HG03565 (cell line): ENCODE measurements at regions not wholly inside any gene's neighbourhood (a gene's known extent, or its start where the extent isn't known, plus 50 kb on each side); places are given as distances from the start of the nearest gene placed in this dataset.

Experiments
- ATAC-seq: cut with Tn5 transposase; IDR thresholded peaks from one replicate; pipeline ENCODE4 v1.9.1; 2021; ENCODE audit warnings: mild to moderate bottlenecking, moderate library complexity; ENCODE audit not compliant: unreplicated experiment

DNA sequence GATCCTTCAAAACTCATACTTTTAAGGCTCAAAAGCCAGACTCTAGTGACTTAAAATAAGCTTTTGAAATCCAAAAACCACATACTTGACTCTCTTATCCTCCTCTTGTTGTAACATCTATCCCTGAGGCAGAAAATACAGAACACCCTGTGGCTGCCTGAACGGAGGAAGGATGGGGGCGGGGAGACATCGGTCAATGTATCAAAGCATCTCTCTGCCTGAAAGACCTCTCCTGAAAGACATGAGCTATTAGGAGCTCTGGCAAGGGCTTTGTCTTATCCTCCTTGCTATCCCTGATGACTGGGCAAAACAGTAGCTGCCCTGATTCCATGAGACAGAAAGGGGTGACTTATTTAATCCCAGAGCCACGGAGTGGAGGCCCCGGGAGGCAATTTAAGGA is 122.4 kb downstream of the MN1 start:
- no peak for ATAC-seq

DNA sequence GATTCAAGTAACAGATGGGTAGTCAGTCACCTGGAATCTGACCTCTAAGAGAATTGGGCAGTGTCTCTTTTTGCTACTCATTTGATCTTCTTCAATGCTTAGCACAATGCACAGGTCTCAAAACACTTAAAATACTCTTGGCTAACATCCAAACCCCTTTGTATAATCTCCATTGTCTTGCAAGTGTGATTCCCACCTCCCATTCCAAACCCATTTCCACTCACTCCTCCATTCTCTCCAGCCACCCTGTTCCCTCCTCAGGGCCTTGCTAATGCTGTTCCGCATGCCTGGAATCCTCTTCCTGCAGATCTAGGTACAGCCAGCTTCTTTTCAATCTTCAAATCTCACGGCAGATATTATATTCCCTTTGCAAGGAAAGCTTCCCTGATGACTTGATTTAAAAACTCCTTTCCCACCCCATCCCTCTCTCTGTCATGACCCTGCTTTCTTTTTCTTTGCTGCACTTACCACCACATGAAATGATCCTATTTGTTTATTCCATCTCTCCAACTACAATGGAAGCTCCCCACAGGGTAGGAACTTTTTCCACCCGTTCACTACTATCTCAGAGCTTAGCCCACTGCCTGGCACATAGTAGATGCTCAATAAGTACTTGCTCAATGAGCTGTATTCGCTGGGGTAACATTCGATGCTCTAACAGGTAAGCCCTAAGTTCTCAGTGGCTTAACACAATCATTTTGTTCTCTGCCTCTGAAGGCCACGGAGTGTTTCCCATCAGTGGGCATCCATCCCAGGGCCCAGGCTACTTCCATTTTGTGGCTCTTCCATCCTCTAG is 121.7 kb downstream of the MN1 start:
- ATAC-seq = no peak

DNA sequence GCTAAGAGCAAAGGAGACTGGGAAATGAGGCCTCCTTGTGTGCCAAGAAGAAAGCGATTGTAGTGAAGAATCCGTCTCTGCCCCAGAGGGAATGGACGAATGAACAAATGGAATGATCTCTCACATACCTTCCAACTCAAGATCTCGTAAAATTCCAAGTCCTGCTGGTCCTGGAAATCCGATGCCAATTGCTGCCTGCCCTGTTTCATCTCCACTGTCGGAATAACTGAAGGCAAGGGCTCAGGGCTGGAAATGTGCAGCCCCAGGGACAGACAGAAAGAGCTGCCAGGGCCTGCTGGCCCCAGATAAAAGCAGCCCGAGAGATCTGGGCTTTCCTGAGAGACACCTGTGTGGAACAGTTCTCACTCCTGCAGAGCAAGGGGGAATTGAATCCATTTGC is 120.9 kb downstream of the MN1 start:
- ATAC-seq = no peak

DNA sequence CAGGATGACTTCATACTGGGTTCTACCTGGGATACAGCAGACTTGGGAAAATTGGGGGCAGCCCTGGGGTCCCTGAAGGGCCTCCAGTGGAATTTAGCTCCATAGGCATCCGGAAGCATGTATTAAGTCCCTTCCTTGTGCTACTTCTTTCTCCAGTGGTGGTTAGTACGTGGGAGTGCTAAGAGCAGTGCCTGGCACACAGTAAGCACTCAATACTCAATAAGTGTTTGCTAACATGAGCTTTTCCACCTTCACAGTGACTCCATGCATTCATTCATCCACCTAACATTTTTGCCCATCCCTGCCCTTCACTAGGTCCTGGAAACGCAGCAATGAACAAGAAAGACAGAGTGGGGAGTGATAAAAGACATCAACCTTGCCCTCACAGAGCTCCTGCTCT is 120.5 kb downstream of the MN1 start:
- ATAC-seq = no peak

DNA sequence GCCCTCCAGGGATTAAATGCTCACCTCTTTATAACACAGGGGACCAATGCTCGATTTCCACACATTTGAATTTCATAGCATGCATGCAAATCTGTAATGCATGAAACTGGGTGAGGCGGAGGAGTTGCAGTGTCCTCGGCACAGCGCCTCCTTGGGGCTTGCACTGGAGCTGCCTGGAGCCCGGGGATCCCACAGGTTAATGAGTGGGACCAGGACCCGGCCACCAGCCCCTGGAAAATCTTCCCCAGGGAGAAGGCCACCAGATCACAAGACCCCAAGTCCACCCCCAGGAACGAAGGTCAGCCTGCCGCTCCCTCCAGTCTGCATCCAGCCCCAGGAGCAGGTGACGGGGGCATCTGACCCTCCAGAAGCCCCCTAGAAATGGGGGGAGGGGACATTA is 119.1 kb downstream of the MN1 start:
- no peak for ATAC-seq

DNA sequence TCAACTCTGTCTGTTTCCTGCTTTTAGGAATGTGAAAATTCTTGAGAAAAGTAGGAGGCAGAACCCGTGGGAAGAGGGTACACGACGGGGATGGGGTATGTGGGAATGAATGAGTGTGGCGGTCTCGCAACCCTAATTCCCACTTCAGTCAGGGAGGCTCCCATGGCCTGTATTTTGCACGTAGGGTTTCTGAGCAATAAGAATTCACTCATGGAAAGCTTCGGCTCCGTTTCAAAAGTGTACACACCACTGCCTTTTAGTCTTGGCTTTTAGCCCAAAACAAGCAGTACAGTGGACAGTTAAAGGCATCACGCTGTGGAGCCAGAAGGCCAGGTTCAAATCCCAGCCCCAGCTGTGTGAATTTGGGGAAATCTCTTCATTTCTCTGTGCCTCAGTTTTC is 116.7 kb downstream of the MN1 start:
- ATAC-seq = no peak

DNA sequence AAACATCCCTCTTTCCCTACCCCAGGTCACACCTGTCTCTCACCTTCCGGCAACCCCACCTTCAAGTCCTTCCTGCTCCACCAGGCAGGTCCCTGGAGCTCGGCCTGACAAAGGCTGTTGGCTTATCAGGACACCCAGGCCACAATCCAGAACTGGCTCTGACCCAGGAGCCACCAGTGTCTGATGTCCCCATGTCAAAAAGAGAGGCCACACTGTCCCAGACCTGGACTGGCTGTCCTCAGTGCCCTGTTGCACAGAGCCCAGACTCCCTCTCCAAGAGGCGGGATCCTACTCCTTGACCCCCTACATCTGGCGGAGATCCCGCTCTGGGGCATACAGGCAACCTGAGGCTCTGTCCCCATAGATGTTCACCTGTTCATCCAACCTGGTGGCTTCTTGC is 116.0 kb downstream of the MN1 start:
- ATAC-seq = no peak

DNA sequence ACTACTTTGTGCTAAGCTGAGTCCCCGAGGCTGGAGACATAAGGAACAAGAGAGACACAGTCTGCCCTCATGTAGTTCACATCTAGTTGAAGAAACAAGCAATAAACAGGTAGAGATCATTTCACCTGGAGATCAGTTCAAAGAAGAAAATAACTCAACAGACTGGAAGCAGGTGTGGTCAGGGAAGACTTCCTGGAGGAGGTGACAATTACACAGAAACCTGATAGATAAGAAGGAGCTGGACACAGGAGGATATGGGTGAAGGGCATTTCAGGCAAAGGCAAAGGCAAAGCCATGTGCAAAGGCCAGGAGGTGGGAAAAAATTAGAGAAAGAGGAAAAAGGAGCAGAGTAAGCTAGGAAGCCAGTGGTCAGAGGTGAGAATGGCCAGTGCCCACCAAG is 115.6 kb downstream of the MN1 start:
- ATAC-seq = no peak

DNA sequence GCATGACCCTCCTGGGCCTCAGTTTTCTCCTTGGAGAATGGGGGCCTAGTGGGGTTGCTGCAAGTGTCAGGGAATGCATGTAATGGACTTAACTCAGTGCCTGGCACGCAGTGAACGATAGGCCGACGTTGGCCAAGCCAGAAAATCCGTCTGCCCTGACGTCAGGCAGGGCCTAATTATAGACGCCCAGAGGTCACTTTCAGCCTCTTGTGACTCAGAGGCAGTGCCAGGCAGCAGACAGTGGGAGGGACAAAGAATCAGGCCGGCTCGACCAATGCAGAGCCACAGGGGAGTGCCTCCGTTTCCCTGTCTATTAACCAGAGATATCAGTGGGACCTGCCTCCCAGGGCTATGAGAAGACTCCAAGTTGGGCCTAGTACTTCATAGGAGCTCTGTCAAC is 115.0 kb downstream of the MN1 start:
- no peak for ATAC-seq

DNA sequence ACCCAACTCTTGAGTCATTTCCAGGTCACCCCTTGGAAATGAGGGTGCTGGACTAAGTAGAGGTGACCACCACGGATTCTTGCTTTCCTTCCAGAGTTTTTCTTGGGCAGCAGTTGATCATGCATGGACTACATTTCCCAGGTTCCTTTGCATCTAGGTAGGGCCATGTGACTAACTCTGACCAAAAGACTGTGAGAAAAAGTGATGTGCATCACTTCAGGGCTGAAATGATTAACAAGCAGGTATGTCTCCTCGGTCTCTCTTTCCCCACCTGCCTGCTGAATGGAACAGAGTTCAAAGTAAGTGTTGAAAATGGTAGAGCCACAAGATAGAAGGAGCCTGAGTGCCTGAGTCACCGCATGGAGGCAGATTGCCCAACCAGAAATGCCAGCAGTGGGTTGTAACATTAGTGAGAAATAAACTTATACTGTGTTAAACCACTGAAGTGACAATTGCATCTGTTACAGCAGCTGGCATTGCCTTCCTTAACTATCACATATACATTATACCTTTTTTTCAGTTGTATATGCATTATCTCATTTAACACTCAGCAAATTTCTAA is 113.5 kb downstream of the MN1 start:
- no peak for ATAC-seq

DNA sequence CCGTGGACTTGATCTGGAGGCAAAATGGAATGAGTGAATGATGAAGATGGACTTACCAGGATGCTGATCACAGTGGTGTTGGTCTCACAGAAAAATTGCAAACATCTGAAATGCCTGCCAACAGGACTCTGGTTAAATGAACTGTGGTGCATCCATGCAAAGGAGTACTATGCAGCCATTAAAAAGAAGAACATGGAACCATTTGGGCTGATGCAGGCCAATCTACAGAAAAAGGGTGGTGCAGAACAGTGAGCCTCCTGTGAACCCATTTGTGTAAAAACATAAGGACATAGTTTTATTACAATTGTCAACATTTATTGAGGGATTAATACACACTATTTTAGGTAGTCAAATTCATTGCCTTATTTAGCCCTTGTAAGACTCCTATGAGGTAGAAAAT is 111.9 kb downstream of the MN1 start:
- no peak for ATAC-seq

DNA sequence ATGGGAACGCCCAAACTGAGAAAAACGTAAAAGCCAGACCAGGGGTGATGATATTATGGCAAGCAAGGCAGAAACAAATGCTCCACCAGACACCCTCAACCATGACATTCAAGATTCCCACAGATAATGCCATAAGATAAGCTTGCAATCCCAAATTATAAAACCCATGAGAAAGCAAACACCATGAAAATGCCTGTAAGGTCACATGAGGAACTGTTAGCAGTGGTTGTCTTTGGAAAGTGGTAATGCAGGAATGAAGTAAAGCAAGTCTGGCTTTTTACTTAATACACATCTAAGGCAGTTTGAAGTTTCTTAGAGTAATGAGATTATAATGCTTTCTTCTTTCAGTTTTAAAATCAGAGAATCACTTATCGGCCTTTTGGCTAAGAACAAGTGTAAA is 111.0 kb downstream of the MN1 start:
- ATAC-seq = no peak

DNA sequence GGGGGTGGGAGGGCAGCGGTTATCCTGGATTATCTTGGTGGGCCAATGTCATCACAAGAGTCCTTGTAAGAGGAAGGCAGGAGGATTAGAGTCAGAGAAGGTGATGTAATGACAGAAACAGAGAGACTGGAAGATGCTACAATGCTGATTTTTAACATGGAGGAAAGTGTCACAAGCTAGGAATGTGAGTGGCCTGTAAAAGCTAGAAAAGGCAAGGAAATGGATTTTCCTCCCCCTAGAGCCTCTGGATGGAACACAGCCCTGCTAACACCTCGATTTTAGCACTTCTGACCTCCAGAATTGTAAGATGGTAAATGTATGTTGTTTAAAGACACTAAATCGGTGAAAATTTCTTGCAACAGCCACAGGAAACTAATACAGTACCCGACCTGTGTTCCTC is 109.3 kb downstream of the MN1 start:
- no peak for ATAC-seq

DNA sequence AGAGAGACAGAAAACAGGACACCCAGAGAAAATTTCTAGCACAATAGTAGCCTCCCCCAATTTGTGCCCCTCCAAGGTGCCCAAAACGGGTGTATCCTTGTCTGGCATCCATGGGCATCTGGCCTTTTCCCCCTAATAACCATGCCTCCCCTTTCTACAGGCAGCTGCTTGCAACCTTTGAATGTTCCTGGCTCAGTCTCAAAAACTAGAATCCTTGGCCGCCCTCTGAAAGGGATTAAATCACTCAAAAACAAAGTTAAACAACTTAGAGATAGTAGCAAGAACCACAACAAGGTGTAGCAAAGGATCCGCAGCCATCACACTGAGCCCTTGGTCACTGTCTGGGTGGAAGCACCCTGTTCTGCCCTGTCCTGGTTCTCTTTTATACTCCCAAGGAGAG is 105.6 kb downstream of the MN1 start:
- ATAC-seq = no peak

DNA sequence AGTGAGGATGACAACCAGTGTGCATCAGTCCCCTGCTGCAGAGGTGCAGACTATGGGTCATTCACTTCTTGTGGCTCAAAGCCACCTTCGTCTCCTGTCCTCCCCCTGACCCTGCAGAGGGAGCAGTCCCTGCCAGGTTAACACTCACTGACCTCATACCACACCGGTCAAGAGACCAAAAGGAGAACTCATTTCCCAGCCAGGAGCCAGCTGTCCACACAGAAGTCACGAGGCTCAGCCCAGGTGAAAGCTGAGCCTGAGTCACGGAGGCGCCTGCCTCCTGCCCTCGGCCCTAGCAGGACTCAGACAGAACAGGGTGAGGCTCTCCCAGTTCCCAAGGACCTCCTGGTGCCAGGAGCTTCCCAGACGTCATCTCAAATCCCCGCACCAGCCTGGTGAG is 103.7 kb downstream of the MN1 start:
- ATAC-seq = no peak
